ENCODE measurements at regions not wholly inside any gene's neighbourhood (a gene's known extent, or its start where the extent isn't known, plus 50 kb on each side); places are given as distances from the start of the nearest gene placed in this dataset.

DNA sequence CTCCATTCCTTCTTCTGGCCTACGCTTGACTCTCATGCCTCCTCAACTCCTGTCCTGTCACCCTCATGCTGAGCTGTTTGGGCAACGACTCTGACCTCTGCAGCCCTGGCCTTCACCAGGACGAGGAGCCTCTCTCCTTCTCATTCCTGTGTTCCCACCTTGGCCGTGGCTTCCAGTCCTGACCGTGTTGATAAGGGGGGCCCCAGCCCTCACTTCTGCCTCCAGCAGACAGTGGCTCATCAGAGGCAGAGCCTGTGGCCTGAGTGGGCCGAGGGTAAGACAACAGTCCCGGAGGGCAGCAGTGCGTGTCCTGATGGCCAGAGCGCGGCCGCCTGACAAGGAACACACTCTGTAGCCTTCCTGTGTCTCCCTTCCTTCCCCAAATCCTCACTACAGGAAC lies 61.7 kb upstream of the UBE3C start:
- POLR2A ChIA-PET, result no interaction called here
- Histone ChIP-seq H2AFZ (ENCODE audit: control insufficient read depth, low read depth, low read length) (no peak overlapping the region), H4K20me1 (ENCODE audit: control insufficient read depth, insufficient read depth) (no peaks in the 10 kb centered on the region), H3K4me1 (ENCODE audit: control insufficient read depth, insufficient read depth, low read length) (no peaks in the 10 kb centered on the region), H3K9me3 (replicated peaks; ENCODE audit: control insufficient read depth, insufficient read depth, low read length) (no peaks in the 10 kb centered on the region), H3K27ac (ENCODE audit: control insufficient read depth, insufficient read depth) (no peak overlapping the region), H3K36me3 (ENCODE audit: control insufficient read depth in 2 of 2, insufficient read depth in 2 of 2, low read length in 1 of 2) (no peaks in the 10 kb centered on the region), H3K9ac (ENCODE audit: control insufficient read depth, insufficient read depth, low read length) (no peak overlapping the region), H3K4me2 (ENCODE audit: control insufficient read depth, insufficient read depth) (no peak overlapping the region), H3K4me3 (no peak overlapping the region), H3K79me2 (ENCODE audit: control insufficient read depth, insufficient read depth, low read length) (no peaks in the 10 kb centered on the region), H3K27me3 (replicated peaks in 1 of 2; ENCODE audit: control insufficient read depth in 2 of 2, insufficient read depth in 2 of 2, low read length in 1 of 2) (peaks cover 2 to 4% of the 10 kb centered on the region in 2 experiments; a peak in 3 of 4 replicates)
- TF ChIP-seq NBN (IDR thresholded peaks at IDR 0.05) (no peak), FOXM1 (IDR thresholded peaks at IDR 0.05; ENCODE audit: low read depth, low read length) (no peak), IRF4 (IDR thresholded peaks at IDR 0.05; ENCODE audit: low read depth, low read length) (no peak), NFYA (IDR thresholded peaks at IDR 0.05; ENCODE audit: borderline replicate concordance, low read depth, low read length) (no peak), HDGF (IDR thresholded peaks at IDR 0.05) (no peak), MXI1 (IDR thresholded peaks at IDR 0.05; ENCODE audit: low read depth, low read length) (no peak), CEBPB (IDR thresholded peaks at IDR 0.05; ENCODE audit: borderline replicate concordance in 1 of 2, low read depth in 2 of 2, low read length in 2 of 2) (no peak), YY1 (IDR thresholded peaks at IDR 0.05; ENCODE audit: low read depth, low read length) (no peak), ZBTB40 (IDR thresholded peaks at IDR 0.05; ENCODE audit: borderline replicate concordance) (no peak), NFXL1 (IDR thresholded peaks at IDR 0.05; ENCODE audit: borderline replicate concordance) (no peak), IKZF1 (conservative IDR thresholded peaks at IDR 0.05) (no peak), YBX1 (IDR thresholded peaks at IDR 0.05) (no peak), SIN3A (IDR thresholded peaks at IDR 0.05; ENCODE audit: low read depth, low read length) (no peak), BHLHE40 (IDR thresholded peaks at IDR 0.05; ENCODE audit: borderline replicate concordance in 1 of 2, low read depth in 2 of 2, low read length in 1 of 2) (no peak)
- TF ChIP-seq, protein P1, sequence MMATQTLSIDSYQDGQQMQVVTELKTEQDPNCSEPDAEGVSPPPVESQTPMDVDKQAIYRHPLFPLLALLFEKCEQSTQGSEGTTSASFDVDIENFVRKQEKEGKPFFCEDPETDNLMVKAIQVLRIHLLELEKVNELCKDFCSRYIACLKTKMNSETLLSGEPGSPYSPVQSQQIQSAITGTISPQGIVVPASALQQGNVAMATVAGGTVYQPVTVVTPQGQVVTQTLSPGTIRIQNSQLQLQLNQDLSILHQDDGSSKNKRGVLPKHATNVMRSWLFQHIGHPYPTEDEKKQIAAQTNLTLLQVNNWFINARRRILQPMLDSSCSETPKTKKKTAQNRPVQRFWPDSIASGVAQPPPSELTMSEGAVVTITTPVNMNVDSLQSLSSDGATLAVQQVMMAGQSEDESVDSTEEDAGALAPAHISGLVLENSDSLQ (IDR thresholded peaks at IDR 0.05), result no peak
- ATAC-seq (no peak), DNase-seq (ENCODE audit: low read depth, low spot score) (no peak), FAIRE-seq (no peak)
- no TSS peak for BruUV-seq (replicated peaks)
- RAD21 ChIA-PET (ENCODE audit: unreplicated experiment), result no interaction called here
- CTCF ChIA-PET, result interaction anchor here (1.2 kb wide), 1 partner anchor 10 kb away, joined by 3 read pairs; no protein-coding TSS in a partner anchor
- 46% methylated on average over 10 of the region's 11 CpGs for WGBS (ENCODE audit: insufficient coverage, insufficient replicate concordance, low lambda C conversion rate, missing lambda C conversion rate)
- in situ Hi-C loops (cut with MboI), result no loop called here
- SMC1A ChIA-PET (ENCODE audit: uncharacterized antibody, unreplicated experiment), result no interaction called here
- intact Hi-C loops (cut with micrococcal nuclease; ENCODE audit: unreplicated experiment), result no loop called here
